ENCODE measurements at regions not wholly inside any gene's neighbourhood (a gene's known extent, or its start where the extent isn't known, plus 50 kb on each side); places are given as distances from the start of the nearest gene placed in this dataset.

DNA sequence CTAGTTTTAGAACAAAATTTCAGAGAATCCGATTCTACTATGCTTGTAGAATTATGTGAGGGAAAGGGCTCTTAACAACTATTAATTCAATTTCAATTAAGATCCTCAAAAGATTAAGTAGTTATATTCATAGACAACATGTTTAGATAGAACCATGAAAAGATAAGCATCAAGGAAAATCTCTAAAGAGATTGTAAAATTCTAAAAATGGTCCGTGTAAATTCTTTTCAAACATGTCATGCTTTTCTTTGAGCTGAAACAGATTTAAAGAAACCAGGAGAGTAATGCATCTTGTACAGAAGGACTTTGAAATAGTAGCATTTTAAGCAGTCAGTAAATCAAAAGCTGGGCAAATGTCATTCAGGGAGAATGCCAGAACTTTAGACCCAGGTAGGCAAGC, 1080.6 kb upstream of the B3GALT2 start:
- TF ChIP-seq, protein P1, sequence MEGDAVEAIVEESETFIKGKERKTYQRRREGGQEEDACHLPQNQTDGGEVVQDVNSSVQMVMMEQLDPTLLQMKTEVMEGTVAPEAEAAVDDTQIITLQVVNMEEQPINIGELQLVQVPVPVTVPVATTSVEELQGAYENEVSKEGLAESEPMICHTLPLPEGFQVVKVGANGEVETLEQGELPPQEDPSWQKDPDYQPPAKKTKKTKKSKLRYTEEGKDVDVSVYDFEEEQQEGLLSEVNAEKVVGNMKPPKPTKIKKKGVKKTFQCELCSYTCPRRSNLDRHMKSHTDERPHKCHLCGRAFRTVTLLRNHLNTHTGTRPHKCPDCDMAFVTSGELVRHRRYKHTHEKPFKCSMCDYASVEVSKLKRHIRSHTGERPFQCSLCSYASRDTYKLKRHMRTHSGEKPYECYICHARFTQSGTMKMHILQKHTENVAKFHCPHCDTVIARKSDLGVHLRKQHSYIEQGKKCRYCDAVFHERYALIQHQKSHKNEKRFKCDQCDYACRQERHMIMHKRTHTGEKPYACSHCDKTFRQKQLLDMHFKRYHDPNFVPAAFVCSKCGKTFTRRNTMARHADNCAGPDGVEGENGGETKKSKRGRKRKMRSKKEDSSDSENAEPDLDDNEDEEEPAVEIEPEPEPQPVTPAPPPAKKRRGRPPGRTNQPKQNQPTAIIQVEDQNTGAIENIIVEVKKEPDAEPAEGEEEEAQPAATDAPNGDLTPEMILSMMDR (IDR thresholded peaks at IDR 0.05) = no peak
- no peak for TF ChIP-seq POLR2A (IDR thresholded peaks at IDR 0.05)
